K562 (cell line): ENCODE measurements at regions not wholly inside any gene's neighbourhood (a gene's known extent, or its start where the extent isn't known, plus 50 kb on each side); places are given as distances from the start of the nearest gene placed in this dataset.

ENCODE experiments used
- ATAC-seq: fragments of 200-7000 bp; cut with Tn5 transposase; 3 replicates; pipeline ENCODE4 v1.9.1; 2020; ENCODE audit warnings: moderate library complexity
- BruUV-seq: library from RNA; stranded (reverse); fragments of 400-500 nt; replicated peaks from 2 replicates; lab custom pipeline; 2021; lab: Mats Ljungman, UMichigan
- CTCF ChIA-PET: fragments of 300-600 bp; formaldehyde crosslinking; extraction: SDS; loops from one replicate; lab custom pipeline; 2021; ENCODE audit warnings: low intra/inter-chr PET ratio; lab: Yijun Ruan, JAX
- POLR2A ChIA-PET: fragments of 300-600, 350-650 bp; sonication (Branson Sonifier 250); formaldehyde crosslinking; extraction: SDS; loops from one replicate; lab custom pipeline; 2021; ENCODE audit warnings: antibody characterized with exemption, inconsistent platforms; lab: Yijun Ruan, JAX
- DNase-seq, 4 experiments: peaks; one replicate each; pipeline versions ENCODE4 v3.0.0 to v3.0.0-alpha.2; 2011 to 2018; ENCODE audit warnings: low spot score in 3 of 4, mixed read lengths in 3 of 4; ENCODE audit errors: extremely low read depth in 1 of 4
- FAIRE-seq: peaks from 2 replicates; lab custom pipeline; 2011; peaks lifted over from hg19 to GRCh38; lab: Jason Lieb, UNC
- H2AFZ ChIP-seq: 2 replicates; pipeline ENCODE4 v1.6.0; 2011; ENCODE audit warnings: low read depth, low read length, control low read depth, inconsistent platforms
- H3K27ac ChIP-seq: fragments of 200-600 bp; 3 replicates; pipeline ENCODE4 v1.8.0; 2011; ENCODE audit warnings: low read depth, mild to moderate bottlenecking, control low read depth, inconsistent platforms, low read length, moderate library complexity, mixed read lengths; ENCODE audit errors: extremely low read depth
- H3K27me3 ChIP-seq, 2 experiments: fragments of 300-600 bp in 1 of 2; 2 replicates in 1 of 2; 3 replicates in 1 of 2; pipeline versions ENCODE4 v1.6.0 to v1.8.0; 2011; ENCODE audit warnings: inconsistent platforms in 2 of 2, low read length in 2 of 2, mild to moderate bottlenecking in 1 of 2, mixed read lengths in 1 of 2, moderate library complexity in 1 of 2; ENCODE audit not compliant: control insufficient read depth in 2 of 2, insufficient read depth in 2 of 2
- H3K36me3 ChIP-seq: fragments of 300-600 bp; 3 replicates; pipeline ENCODE4 v1.8.0; 2011; ENCODE audit warnings: mild to moderate bottlenecking, low read length, inconsistent platforms; ENCODE audit not compliant: control insufficient read depth, insufficient read depth
- H3K4me1 ChIP-seq, 2 experiments: fragments of 200-600 bp in 1 of 2; replicated peaks in 1 of 2; 2 replicates in 1 of 2; 3 replicates in 1 of 2; pipeline versions ENCODE4 v1.5.1 to v1.8.0; 2011; ENCODE audit warnings: inconsistent platforms in 2 of 2, low read length in 2 of 2, mild to moderate bottlenecking in 1 of 2, mixed read lengths in 1 of 2, moderate library complexity in 1 of 2; ENCODE audit not compliant: control insufficient read depth in 2 of 2, insufficient read depth in 2 of 2
- H3K4me2 ChIP-seq: 2 replicates; pipeline ENCODE4 v1.6.1; 2011; ENCODE audit warnings: low read length, control low read depth, inconsistent platforms, mixed read lengths; ENCODE audit not compliant: insufficient read depth
- H3K4me3 ChIP-seq: fragments of 200-600 bp; sonication (generic), shearing (Covaris generic); 2 replicates; pipeline ENCODE4 v1.5.1; 2016; ENCODE audit warnings: control low read depth, inconsistent platforms
- H3K79me2 ChIP-seq: fragments of 200-600 bp; 3 replicates; pipeline ENCODE4 v1.8.0; 2011; ENCODE audit warnings: low read length, inconsistent platforms; ENCODE audit not compliant: control insufficient read depth, insufficient read depth
- H3K9ac ChIP-seq, 2 experiments: 2 replicates each; pipeline versions ENCODE4 v1.6.0 to v1.6.1; 2011; ENCODE audit warnings: low read depth in 2 of 2, low read length in 2 of 2, control low read depth in 1 of 2, inconsistent platforms in 1 of 2, mild to moderate bottlenecking in 1 of 2, mixed read lengths in 1 of 2; ENCODE audit not compliant: insufficient read depth in 1 of 2
- H3K9me1 ChIP-seq: one replicate; pipeline ENCODE4 v1.6.0; 2011; ENCODE audit warnings: inconsistent platforms, mild to moderate bottlenecking, low read length, moderate library complexity; ENCODE audit not compliant: control insufficient read depth, insufficient read depth
- H3K9me3 ChIP-seq: replicated peaks from 2 replicates; pipeline ENCODE4 v1.5.1; 2011; ENCODE audit warnings: low read depth, low read length, inconsistent platforms; ENCODE audit not compliant: control insufficient read depth, insufficient read depth
- H4K20me1 ChIP-seq: replicated peaks from 2 replicates; pipeline ENCODE4 v1.6.1; 2011; ENCODE audit warnings: low read length, inconsistent platforms, mixed read lengths; ENCODE audit not compliant: control insufficient read depth, insufficient read depth
- ARNT ChIP-seq, 2 experiments: fragments of 450-650 bp; IDR thresholded peaks; 2 replicates each; pipeline ENCODE4 v1.6.1; 2016; ENCODE audit warnings: mild to moderate bottlenecking in 1 of 2
- ATF1 ChIP-seq, 2 experiments: fragments of 450-650 bp in 1 of 2; IDR thresholded peaks; 2 replicates each; pipeline ENCODE4 v1.6.1; 2016; ENCODE audit warnings: missing compliant biosample characterization in 1 of 2, missing genetic modification characterization in 1 of 2
- C11orf30 ChIP-seq: fragments of 450-650 bp; IDR thresholded peaks from 2 replicates; pipeline ENCODE4 v1.6.1; 2016; ENCODE audit warnings: low read depth, mild to moderate bottlenecking
- HOMEZ ChIP-seq: fragments of 250-450 bp; sonication (Bioruptor Pico); IDR thresholded peaks from 2 replicates; pipeline ENCODE4 v1.4.0; 2020; ENCODE audit warnings: mild to moderate bottlenecking, moderate library complexity
- KLF6 ChIP-seq: fragments of 250-450 bp; sonication (Bioruptor Pico); IDR thresholded peaks from 2 replicates; pipeline ENCODE4 v1.4.0; 2020; ENCODE audit warnings: mild to moderate bottlenecking, moderate library complexity, borderline replicate concordance
- MXI1 ChIP-seq: IDR thresholded peaks from 2 replicates; pipeline ENCODE4 v1.6.1; 2011; ENCODE audit warnings: low read depth, mild to moderate bottlenecking, improper control_type of control experiment, low read length
- MYC ChIP-seq, 2 experiments: fragments of 250-450 bp in 1 of 2; sonication (Bioruptor Pico) in 1 of 2; IDR thresholded peaks; 2 replicates each; pipeline versions ENCODE4 v1.5.1 to v1.6.1; 2012 to 2021; ENCODE audit warnings: low read depth in 2 of 2, borderline replicate concordance in 1 of 2, improper control_type of control experiment in 1 of 2, low read length in 1 of 2, mild to moderate bottlenecking in 1 of 2, moderate library complexity in 1 of 2
- NFATC3 ChIP-seq: fragments of 450-650 bp; IDR thresholded peaks from 2 replicates; pipeline ENCODE4 v1.6.1; 2017; ENCODE audit warnings: mild to moderate bottlenecking
- NFYB ChIP-seq: IDR thresholded peaks from 2 replicates; pipeline ENCODE4 v1.6.1; 2011; ENCODE audit warnings: mild to moderate bottlenecking, moderate library complexity; ENCODE audit not compliant: insufficient read length; ENCODE audit errors: extremely low read depth
- SRSF1 ChIP-seq: fragments of 200-400 bp; formaldehyde crosslinking; IDR thresholded peaks from 2 replicates; pipeline ENCODE4 v1.6.1; 2017; ENCODE audit warnings: mild to moderate bottlenecking, low read depth, low read length, moderate library complexity
- TGIF2 ChIP-seq: sonication (generic); formaldehyde crosslinking; IDR thresholded peaks from 2 replicates; pipeline ENCODE4 v1.8.1; 2022; ENCODE audit warnings: mild to moderate bottlenecking, missing genetic modification reagents, moderate library complexity
- ZNF592 ChIP-seq: fragments of 450-650 bp; IDR thresholded peaks from 2 replicates; pipeline ENCODE4 v1.6.1; 2017; ENCODE audit warnings: antibody characterized with exemption, mild to moderate bottlenecking
- ZSCAN32 ChIP-seq: fragments of 450-650 bp; formaldehyde crosslinking; IDR thresholded peaks from 2 replicates; pipeline ENCODE4 v1.4.0; 2020; ENCODE audit warnings: mild to moderate bottlenecking, moderate library complexity
- WGBS: fragments of 100-300 bp; shearing (Covaris generic); methylation state at CpG from one replicate; pipeline ENCODE4 v1.1.6; 2016; ENCODE audit warnings: low coverage, mixed read lengths; ENCODE audit not compliant: insufficient coverage; ENCODE audit errors: missing lambda C conversion rate; 5-methylcytosine and 5-hydroxymethylcytosine counted together
- in situ Hi-C: fragments of 300-500 bp; cut with MboI; formaldehyde crosslinking; loops from 4 replicates; pipeline ENCODE4 v1.15.0; 2018; ENCODE audit warnings: inconsistent platforms, mixed read lengths
- intact Hi-C: fragments of 100-400 bp; cut with micrococcal nuclease; formaldehyde crosslinking; loops from 2 replicates; pipeline ENCODE4 v1.14.2; 2022

GRCh38 chr11:128301756-128302155 is 285.6 kb downstream of the ETS1 start (continued):
- TF ChIP-seq MXI1 (no peak), NFYB (no peak), NFATC3 (no peak), KLF6 (no peak), HOMEZ (CRISPR knock-in tag) (no peak), ZSCAN32 (CRISPR knock-in tag) (no peak)

- H3K4me1 ChIP-seq: no peaks in the 10 kb centered on the region
These were observed 286.6 kb downstream of the ETS1 start for GRCh38 chr11:128300785-128301184.

More at GRCh38 chr11:128300785-128301184, 286.6 kb downstream of the ETS1 start:
- Histone ChIP-seq H3K4me3 (no peak overlapping the region), H3K27ac (no peak overlapping the region), H4K20me1 (no peaks in the 10 kb centered on the region), H3K4me2 (no peak overlapping the region), H3K9me3 (no peaks in the 10 kb centered on the region), H2AFZ (no peak overlapping the region), H3K79me2 (no peaks in the 10 kb centered on the region), H3K27me3 (no peaks in the 10 kb centered on the region), H3K9ac (no peak overlapping the region), H3K36me3 (no peaks in the 10 kb centered on the region), H3K9me1 (no peaks in the 10 kb centered on the region)
- WGBS: 0% methylated on average over 2 of the region's 2 CpGs
- no peak for TF ChIP-seq ATF1 (CRISPR knock-in tag; IDR thresholded peaks at IDR 0.05)
- TF ChIP-seq ATF1 (tag; IDR thresholded peaks at IDR 0.05): no peak
- TF ChIP-seq TGIF2 (CRISPR knock-in tag): no peak
- no peak for TF ChIP-seq C11orf30
- no peak for TF ChIP-seq SRSF1
- TF ChIP-seq ZNF592: no peak
- TF ChIP-seq MYC (IDR thresholded peaks at IDR 0.05; ENCODE audit: low read depth, low read length): no peak
- no peak for TF ChIP-seq MYC (CRISPR knock-in tag; IDR thresholded peaks at IDR 0.05; ENCODE audit: borderline replicate concordance, low read depth)
- no peak for TF ChIP-seq ARNT (IDR thresholded peaks at IDR 0.05)
- FAIRE-seq (no peak), DNase-seq (no peak), ATAC-seq (no peak)
- ChIA-PET CTCF (no interaction called here), POLR2A (no interaction called here)
- intact Hi-C loops: no loop called here
- BruUV-seq: no TSS peak
- in situ Hi-C loops: no loop called here
